ENCODE measurements at regions not wholly inside any gene's neighbourhood (a gene's known extent, or its start where the extent isn't known, plus 50 kb on each side); places are given as distances from the start of the nearest gene placed in this dataset.

DNA sequence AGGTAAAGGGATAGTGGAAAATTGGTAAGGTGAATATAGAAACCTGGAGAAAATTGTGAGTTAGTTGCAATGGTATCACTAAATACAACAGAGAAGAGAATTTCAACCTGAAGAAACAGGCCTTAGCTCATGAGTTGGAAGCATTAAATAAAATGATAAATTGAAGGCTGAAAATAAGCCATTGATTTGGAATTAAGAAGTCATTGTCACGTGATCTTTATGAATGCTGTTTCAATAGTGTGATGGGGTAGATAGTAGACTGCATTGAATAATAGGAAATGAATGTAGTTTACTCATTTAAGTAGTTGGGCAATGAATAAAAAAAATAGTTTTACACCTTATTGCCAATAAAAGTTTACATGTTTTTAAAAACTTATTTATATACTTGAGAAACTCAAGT is 88.5 kb upstream of the ADGRB3 start:
- Mint-ChIP-seq H3K36me3 (ENCODE audit: low read depth) (no peaks in the 10 kb centered on the region), H3K4me1 (ENCODE audit: low read depth) (no peaks in the 10 kb centered on the region), H3K9me3 (ENCODE audit: low read depth) (peaks cover 4% of the 10 kb centered on the region), H3K27ac (ENCODE audit: unreplicated experiment) (no peak overlapping the region), H3K4me3 (ENCODE audit: unreplicated experiment) (no peak overlapping the region), H3K27me3 (ENCODE audit: low read depth) (no peaks in the 10 kb centered on the region)
- no peak for DNase-seq (ENCODE audit: low spot score)
- TF ChIP-seq CTCF (IDR thresholded peaks at IDR 0.05), result no peak

DNA sequence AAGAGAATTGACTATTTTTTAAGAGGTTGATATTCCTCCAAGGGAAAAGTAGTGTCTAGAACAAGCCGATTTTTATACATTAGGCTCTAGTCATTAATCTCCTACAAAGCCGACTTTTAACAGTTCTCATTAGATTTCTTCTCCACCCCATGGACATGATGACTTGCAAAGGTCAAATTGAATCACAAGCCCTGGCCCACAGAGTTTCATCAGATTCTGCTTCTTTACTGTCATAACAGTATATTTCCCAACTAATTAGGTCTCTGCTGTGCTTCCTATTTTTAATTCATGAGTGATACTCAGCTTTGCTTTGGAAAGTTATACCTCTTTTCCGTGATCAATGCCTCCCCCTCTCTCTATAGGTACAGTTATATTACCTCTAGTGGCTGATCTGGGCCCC is 90.6 kb upstream of the ADGRB3 start:
- Mint-ChIP-seq H3K4me3 (ENCODE audit: unreplicated experiment) (no peak overlapping the region), H3K36me3 (ENCODE audit: low read depth) (no peaks in the 10 kb centered on the region), H3K27ac (ENCODE audit: unreplicated experiment) (no peak overlapping the region), H3K4me1 (ENCODE audit: low read depth) (no peaks in the 10 kb centered on the region), H3K9me3 (ENCODE audit: low read depth) (peaks cover 4% of the 10 kb centered on the region), H3K27me3 (ENCODE audit: low read depth) (no peaks in the 10 kb centered on the region)
- TF ChIP-seq CTCF (IDR thresholded peaks at IDR 0.05), result no peak
- DNase-seq (ENCODE audit: low spot score), result no peak

DNA sequence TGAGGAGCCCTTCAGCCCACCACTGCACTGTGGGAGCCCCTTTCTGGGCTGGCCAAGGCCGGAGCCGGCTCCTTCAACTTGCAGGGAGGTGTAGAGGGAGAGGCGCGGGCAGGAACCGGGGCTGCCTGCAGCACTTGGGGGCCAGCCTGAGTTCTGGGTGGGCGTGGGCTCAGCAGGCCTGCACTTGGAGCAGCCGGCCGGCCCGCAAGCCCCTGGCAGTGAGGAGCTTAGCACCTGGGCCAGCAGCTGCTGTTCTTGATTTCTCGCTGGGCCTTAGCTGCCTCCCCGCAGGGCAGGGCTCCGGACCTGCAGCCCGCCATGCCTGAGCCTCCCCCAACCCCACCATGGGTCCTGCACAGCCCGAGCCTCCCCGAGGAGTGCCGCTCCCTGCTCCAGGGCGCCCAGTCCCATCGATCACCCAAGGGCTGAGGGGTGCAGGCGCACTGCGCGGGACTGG is 101.7 kb upstream of the ADGRB3 start:
- Mint-ChIP-seq H3K4me1 (ENCODE audit: low read depth) (no peaks in the 10 kb centered on the region), H3K36me3 (ENCODE audit: low read depth) (no peaks in the 10 kb centered on the region), H3K4me3 (ENCODE audit: unreplicated experiment) (no peak overlapping the region), H3K9me3 (ENCODE audit: low read depth) (peaks cover 12% of the 10 kb centered on the region), H3K27ac (ENCODE audit: unreplicated experiment) (no peak overlapping the region), H3K27me3 (ENCODE audit: low read depth) (no peaks in the 10 kb centered on the region)
- DNase-seq (ENCODE audit: low spot score), result peak; percentile 79
- TF ChIP-seq CTCF (IDR thresholded peaks at IDR 0.05), result no peak

GRCh38 chr6:68527691-68528090 is 107.4 kb upstream of the ADGRB3 start:
- DNase-seq (ENCODE audit: low spot score), result no peak
- Mint-ChIP-seq H3K9me3 (ENCODE audit: low read depth) (peaks cover 8% of the 10 kb centered on the region), H3K27ac (ENCODE audit: unreplicated experiment) (no peak overlapping the region), H3K36me3 (ENCODE audit: low read depth) (no peaks in the 10 kb centered on the region), H3K4me3 (ENCODE audit: unreplicated experiment) (no peak overlapping the region), H3K27me3 (ENCODE audit: low read depth) (no peaks in the 10 kb centered on the region), H3K4me1 (ENCODE audit: low read depth) (no peaks in the 10 kb centered on the region)
- no peak for TF ChIP-seq CTCF (IDR thresholded peaks at IDR 0.05)

GRCh38 chr6:68506911-68507310 is 128.2 kb upstream of the ADGRB3 start:
- Mint-ChIP-seq H3K9me3 (ENCODE audit: low read depth) (no peaks in the 10 kb centered on the region), H3K27me3 (ENCODE audit: low read depth) (no peaks in the 10 kb centered on the region), H3K4me1 (ENCODE audit: low read depth) (no peaks in the 10 kb centered on the region), H3K36me3 (ENCODE audit: low read depth) (no peaks in the 10 kb centered on the region), H3K4me3 (ENCODE audit: unreplicated experiment) (no peak overlapping the region), H3K27ac (ENCODE audit: unreplicated experiment) (no peak overlapping the region)
- no peak for DNase-seq (ENCODE audit: low spot score)
- no peak for TF ChIP-seq CTCF (IDR thresholded peaks at IDR 0.05)
